K562 (cell line): ENCODE measurements at regions not wholly inside any gene's neighbourhood (a gene's known extent, or its start where the extent isn't known, plus 50 kb on each side); places are given as distances from the start of the nearest gene placed in this dataset.

ENCODE experiments used
- CHD2 ChIP-seq: IDR thresholded peaks from 2 replicates; pipeline ENCODE4 v1.6.1; 2011; ENCODE audit warnings: low read depth, low read length
- EZH2 ChIP-seq: IDR thresholded peaks from 2 replicates; pipeline ENCODE4 v1.6.1; 2012; ENCODE audit warnings: low read depth, mild to moderate bottlenecking, inconsistent platforms, low read length, borderline replicate concordance
- FOS ChIP-seq: IDR thresholded peaks from 3 replicates; pipeline ENCODE4 v1.6.1; 2011; ENCODE audit not compliant: insufficient read length; ENCODE audit errors: extremely low read depth
- FOXM1 ChIP-seq, 2 experiments: fragments of 450-650 bp in 1 of 2; sonication (generic) in 1 of 2; formaldehyde crosslinking in 1 of 2; IDR thresholded peaks; 2 replicates each; pipeline versions ENCODE4 v1.6.1 to v1.9.0; 2017 to 2022; ENCODE audit warnings: low read depth in 2 of 2, mild to moderate bottlenecking in 2 of 2, missing genetic modification reagents in 1 of 2, moderate library complexity in 1 of 2
- ZNF324 ChIP-seq: fragments of 250-450 bp; sonication (Bioruptor Pico); IDR thresholded peaks from 2 replicates; pipeline ENCODE4 v1.4.0; 2020; ENCODE audit warnings: mild to moderate bottlenecking
- ZNF695 ChIP-seq: fragments of 450-650 bp; formaldehyde crosslinking; IDR thresholded peaks from 2 replicates; pipeline ENCODE4 v1.4.0; 2020; ENCODE audit warnings: mild to moderate bottlenecking, moderate library complexity

GRCh38 chr21:32909393-32909792 is 116.3 kb upstream of the OLIG2 start:
- TF ChIP-seq EZH2 (no peak), FOXM1 (IDR thresholded peaks at IDR 0.05; ENCODE audit: low read depth) (no peak), FOXM1 (CRISPR knock-in tag; IDR thresholded peaks at IDR 0.05; ENCODE audit: low read depth) (no peak), ZNF695 (no peak), ZNF324 (CRISPR knock-in tag) (no peak), FOS (no peak), CHD2 (no peak)
